ENCODE measurements at regions not wholly inside any gene's neighbourhood (a gene's known extent, or its start where the extent isn't known, plus 50 kb on each side); places are given as distances from the start of the nearest gene placed in this dataset.

DNA sequence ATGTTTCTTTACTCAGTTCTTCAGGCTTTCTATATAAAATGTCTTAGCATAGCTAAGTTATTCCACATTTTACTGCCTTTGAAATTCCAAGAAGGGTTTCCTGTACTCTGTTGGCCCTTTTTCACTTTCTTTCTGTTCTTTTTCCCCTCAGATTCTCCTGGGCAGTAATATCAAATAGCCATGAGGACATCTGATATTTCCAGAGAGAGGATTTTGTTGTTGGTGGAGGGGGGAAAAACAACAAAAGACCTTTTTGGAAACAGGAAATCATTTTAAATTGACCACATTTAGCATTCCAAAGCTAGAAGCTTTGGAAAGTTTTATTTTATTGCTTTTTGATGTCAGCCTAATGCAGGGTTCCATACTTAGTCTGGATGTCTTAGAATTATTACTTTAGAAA lies 445.4 kb downstream of the GJA1 start:
- H3K4me1 ChIP-seq (ENCODE audit: insufficient read depth, low read length, severe bottlenecking), result no peaks in the 10 kb centered on the region
- H2AFZ ChIP-seq (ENCODE audit: low read length), result no peak overlapping the region
- H3K36me3 ChIP-seq (ENCODE audit: insufficient read depth, low read length), result no peaks in the 10 kb centered on the region
- H3K27ac ChIP-seq (ENCODE audit: low read depth, low read length, poor library complexity, severe bottlenecking), result no peak overlapping the region
- TF ChIP-seq, protein P1, sequence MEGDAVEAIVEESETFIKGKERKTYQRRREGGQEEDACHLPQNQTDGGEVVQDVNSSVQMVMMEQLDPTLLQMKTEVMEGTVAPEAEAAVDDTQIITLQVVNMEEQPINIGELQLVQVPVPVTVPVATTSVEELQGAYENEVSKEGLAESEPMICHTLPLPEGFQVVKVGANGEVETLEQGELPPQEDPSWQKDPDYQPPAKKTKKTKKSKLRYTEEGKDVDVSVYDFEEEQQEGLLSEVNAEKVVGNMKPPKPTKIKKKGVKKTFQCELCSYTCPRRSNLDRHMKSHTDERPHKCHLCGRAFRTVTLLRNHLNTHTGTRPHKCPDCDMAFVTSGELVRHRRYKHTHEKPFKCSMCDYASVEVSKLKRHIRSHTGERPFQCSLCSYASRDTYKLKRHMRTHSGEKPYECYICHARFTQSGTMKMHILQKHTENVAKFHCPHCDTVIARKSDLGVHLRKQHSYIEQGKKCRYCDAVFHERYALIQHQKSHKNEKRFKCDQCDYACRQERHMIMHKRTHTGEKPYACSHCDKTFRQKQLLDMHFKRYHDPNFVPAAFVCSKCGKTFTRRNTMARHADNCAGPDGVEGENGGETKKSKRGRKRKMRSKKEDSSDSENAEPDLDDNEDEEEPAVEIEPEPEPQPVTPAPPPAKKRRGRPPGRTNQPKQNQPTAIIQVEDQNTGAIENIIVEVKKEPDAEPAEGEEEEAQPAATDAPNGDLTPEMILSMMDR (IDR thresholded peaks at IDR 0.05; ENCODE audit: low read length), result no peak
- TF ChIP-seq EZH2 (IDR thresholded peaks at IDR 0.05; ENCODE audit: borderline replicate concordance, low read length), result no peak
- H4K20me1 ChIP-seq (ENCODE audit: insufficient read depth, low read length), result no peaks in the 10 kb centered on the region
- no peak overlapping the region for H3K4me3 ChIP-seq (ENCODE audit: low read depth, low read length, poor library complexity, severe bottlenecking)
- H3K79me2 ChIP-seq (ENCODE audit: insufficient read depth, low read length), result no peaks in the 10 kb centered on the region
- H3K4me2 ChIP-seq (ENCODE audit: low read length), result no peak overlapping the region
- H3K9me3 ChIP-seq (ENCODE audit: low read length), result no peaks in the 10 kb centered on the region
- H3K9me2 ChIP-seq (ENCODE audit: low read depth, low read length), result no peaks in the 10 kb centered on the region
- no peaks in the 10 kb centered on the region for H3F3A ChIP-seq (ENCODE audit: insufficient read depth, low read length)
- H3K9ac ChIP-seq (ENCODE audit: low read length), result no peak overlapping the region
- H3K27me3 ChIP-seq (ENCODE audit: insufficient read depth, low read length), result no peaks in the 10 kb centered on the region

DNA sequence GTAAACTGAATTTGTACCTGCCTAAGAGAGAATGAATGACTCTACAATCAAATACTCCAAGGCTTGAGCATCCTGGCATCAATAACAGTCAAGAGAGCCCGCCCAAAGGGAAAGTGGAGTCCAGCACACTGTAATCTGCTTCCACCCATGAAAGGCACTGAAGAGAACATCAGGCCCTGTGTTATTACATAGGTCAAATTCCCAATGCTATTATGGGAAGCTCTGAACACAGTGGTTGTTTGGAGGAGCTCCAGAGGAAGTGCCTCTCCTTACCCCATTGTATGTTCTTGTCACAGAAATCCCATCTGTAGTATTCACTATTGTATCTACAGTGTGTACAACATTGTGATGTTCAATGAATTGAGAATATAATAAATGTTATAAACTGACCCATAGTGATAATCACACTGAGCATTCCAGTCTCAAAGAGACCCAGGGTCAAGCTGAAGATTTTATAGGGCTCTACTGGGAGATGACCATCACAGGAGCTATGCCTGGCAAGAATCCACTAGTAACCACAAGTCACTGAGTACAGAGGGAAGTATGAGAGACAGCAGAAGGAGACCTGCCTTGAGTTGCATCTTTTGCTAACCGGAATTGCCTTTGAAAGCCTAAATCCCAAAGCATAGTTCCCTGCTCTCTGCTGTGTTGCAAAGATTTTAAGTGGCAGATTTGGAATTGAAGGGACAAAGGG lies 446.7 kb downstream of the GJA1 start:
- H3K36me3 ChIP-seq (ENCODE audit: insufficient read depth, low read length), result no peaks in the 10 kb centered on the region
- no peak overlapping the region for H3K4me2 ChIP-seq (ENCODE audit: low read length)
- H3K9me3 ChIP-seq (ENCODE audit: low read length), result no peaks in the 10 kb centered on the region
- H4K20me1 ChIP-seq (ENCODE audit: insufficient read depth, low read length), result no peaks in the 10 kb centered on the region
- H3K9ac ChIP-seq (ENCODE audit: low read length), result no peak overlapping the region
- no peaks in the 10 kb centered on the region for H3K9me2 ChIP-seq (ENCODE audit: low read depth, low read length)
- H2AFZ ChIP-seq (ENCODE audit: low read length), result no peak overlapping the region
- H3K4me3 ChIP-seq (ENCODE audit: low read depth, low read length, poor library complexity, severe bottlenecking), result no peak overlapping the region
- H3K4me1 ChIP-seq (ENCODE audit: insufficient read depth, low read length, severe bottlenecking), result no peaks in the 10 kb centered on the region
- no peaks in the 10 kb centered on the region for H3K27me3 ChIP-seq (ENCODE audit: insufficient read depth, low read length)
- no peak for TF ChIP-seq EZH2 (IDR thresholded peaks at IDR 0.05; ENCODE audit: borderline replicate concordance, low read length)
- TF ChIP-seq, protein P1 (IDR thresholded peaks at IDR 0.05; ENCODE audit: low read length), result no peak
- no peaks in the 10 kb centered on the region for H3K79me2 ChIP-seq (ENCODE audit: insufficient read depth, low read length)
- no peaks in the 10 kb centered on the region for H3F3A ChIP-seq (ENCODE audit: insufficient read depth, low read length)
- no peak overlapping the region for H3K27ac ChIP-seq (ENCODE audit: low read depth, low read length, poor library complexity, severe bottlenecking)

DNA sequence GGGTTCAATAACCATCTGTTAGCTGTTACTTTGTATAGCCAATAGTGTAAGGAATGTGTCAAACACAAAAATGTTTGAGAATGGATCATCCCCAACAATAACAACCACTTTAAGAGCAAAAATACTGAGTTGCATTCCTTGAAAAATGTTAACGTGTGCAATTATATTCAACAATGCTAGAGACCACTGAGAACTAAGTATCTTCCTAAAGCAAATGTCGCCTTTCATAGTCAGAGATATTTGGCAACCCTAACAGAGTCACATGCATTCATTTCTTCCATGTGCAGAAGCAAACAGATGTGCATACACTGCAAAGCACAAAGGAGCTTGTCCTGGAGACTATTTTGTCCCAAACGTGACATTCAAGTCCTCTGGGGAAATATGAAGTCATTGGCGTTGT lies 448.6 kb downstream of the GJA1 start:
- no peak overlapping the region for H3K4me3 ChIP-seq (ENCODE audit: low read depth, low read length, poor library complexity, severe bottlenecking)
- no peak overlapping the region for H3K27ac ChIP-seq (ENCODE audit: low read depth, low read length, poor library complexity, severe bottlenecking)
- no peak overlapping the region for H2AFZ ChIP-seq (ENCODE audit: low read length)
- no peaks in the 10 kb centered on the region for H3K79me2 ChIP-seq (ENCODE audit: insufficient read depth, low read length)
- H3K27me3 ChIP-seq (ENCODE audit: insufficient read depth, low read length), result no peaks in the 10 kb centered on the region
- H3F3A ChIP-seq (ENCODE audit: insufficient read depth, low read length), result no peaks in the 10 kb centered on the region
- H3K9me2 ChIP-seq (ENCODE audit: low read depth, low read length), result no peaks in the 10 kb centered on the region
- TF ChIP-seq, protein P1 (IDR thresholded peaks at IDR 0.05; ENCODE audit: low read length), result no peak
- TF ChIP-seq EZH2 (IDR thresholded peaks at IDR 0.05; ENCODE audit: borderline replicate concordance, low read length), result no peak
- H3K4me1 ChIP-seq (ENCODE audit: insufficient read depth, low read length, severe bottlenecking), result no peaks in the 10 kb centered on the region
- no peaks in the 10 kb centered on the region for H3K9me3 ChIP-seq (ENCODE audit: low read length)
- H3K36me3 ChIP-seq (ENCODE audit: insufficient read depth, low read length), result no peaks in the 10 kb centered on the region
- no peaks in the 10 kb centered on the region for H4K20me1 ChIP-seq (ENCODE audit: insufficient read depth, low read length)
- H3K4me2 ChIP-seq (ENCODE audit: low read length), result no peak overlapping the region
- no peak overlapping the region for H3K9ac ChIP-seq (ENCODE audit: low read length)

Measured in OCI-LY1 (cell line).